ENCODE measurements at regions not wholly inside any gene's neighbourhood (a gene's known extent, or its start where the extent isn't known, plus 50 kb on each side); places are given as distances from the start of the nearest gene placed in this dataset.

GRCh38 chr1:143625886-143626285 is 345.9 kb downstream of the FAM72C start (continued):
- TF ChIP-seq, protein P1, sequence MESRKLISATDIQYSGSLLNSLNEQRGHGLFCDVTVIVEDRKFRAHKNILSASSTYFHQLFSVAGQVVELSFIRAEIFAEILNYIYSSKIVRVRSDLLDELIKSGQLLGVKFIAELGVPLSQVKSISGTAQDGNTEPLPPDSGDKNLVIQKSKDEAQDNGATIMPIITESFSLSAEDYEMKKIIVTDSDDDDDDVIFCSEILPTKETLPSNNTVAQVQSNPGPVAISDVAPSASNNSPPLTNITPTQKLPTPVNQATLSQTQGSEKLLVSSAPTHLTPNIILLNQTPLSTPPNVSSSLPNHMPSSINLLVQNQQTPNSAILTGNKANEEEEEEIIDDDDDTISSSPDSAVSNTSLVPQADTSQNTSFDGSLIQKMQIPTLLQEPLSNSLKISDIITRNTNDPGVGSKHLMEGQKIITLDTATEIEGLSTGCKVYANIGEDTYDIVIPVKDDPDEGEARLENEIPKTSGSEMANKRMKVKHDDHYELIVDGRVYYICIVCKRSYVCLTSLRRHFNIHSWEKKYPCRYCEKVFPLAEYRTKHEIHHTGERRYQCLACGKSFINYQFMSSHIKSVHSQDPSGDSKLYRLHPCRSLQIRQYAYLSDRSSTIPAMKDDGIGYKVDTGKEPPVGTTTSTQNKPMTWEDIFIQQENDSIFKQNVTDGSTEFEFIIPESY (IDR thresholded peaks at IDR 0.05; ENCODE audit: borderline replicate concordance, low read depth) = no peak
- no peak for TF ChIP-seq YY1 (IDR thresholded peaks at IDR 0.05; ENCODE audit: low read depth)
- TF ChIP-seq TEAD4 (IDR thresholded peaks at IDR 0.05; ENCODE audit: borderline replicate concordance, insufficient read depth) = no peak
- no peak for TF ChIP-seq EP300 (IDR thresholded peaks at IDR 0.05; ENCODE audit: borderline replicate concordance in 1 of 2, low read depth in 1 of 2, low read length in 1 of 2)
- TF ChIP-seq GABPA (IDR thresholded peaks at IDR 0.05; ENCODE audit: low read depth) = no peak
- TF ChIP-seq SIN3A (IDR thresholded peaks at IDR 0.05; ENCODE audit: borderline replicate concordance, low read depth, low read length) = no peak
- TF ChIP-seq TCF12 (IDR thresholded peaks at IDR 0.05) = no peak
- no peak for TF ChIP-seq RFX5 (IDR thresholded peaks at IDR 0.05; ENCODE audit: low read length)
- TF ChIP-seq RXRA (IDR thresholded peaks at IDR 0.05; ENCODE audit: borderline replicate concordance, low read depth) = no peak
- no peak for TF ChIP-seq NFIC (IDR thresholded peaks at IDR 0.05; ENCODE audit: borderline replicate concordance)
- TF ChIP-seq RAD21 (IDR thresholded peaks at IDR 0.05; ENCODE audit: low read length) = no peak

- Histone ChIP-seq H3F3A (replicated peaks; ENCODE audit: insufficient read depth) (no peaks in the 10 kb centered on the region), H3K4me1 (ENCODE audit: control insufficient read depth in 1 of 2, insufficient read depth in 2 of 2, low read depth in 1 of 2, low read length in 1 of 2) (no peaks in the 10 kb centered on the region), H3K9ac (no peak overlapping the region), H4K20me1 (ENCODE audit: insufficient read depth) (no peaks in the 10 kb centered on the region), H3K4me3 (ENCODE audit: low read depth in 2 of 2, low read length in 1 of 2) (no peak overlapping the region), H3K36me3 (replicated peaks in 1 of 2; ENCODE audit: control insufficient read depth in 1 of 2, insufficient read depth in 2 of 2, low read length in 1 of 2) (no peaks in the 10 kb centered on the region), H3K79me2 (ENCODE audit: insufficient read depth) (no peaks in the 10 kb centered on the region), H3K27ac (ENCODE audit: low read depth in 2 of 2, low read length in 1 of 2) (no peak overlapping the region), H3K4me2 (no peak overlapping the region), H2AFZ (ENCODE audit: low read depth) (no peak overlapping the region), H3K27me3 (ENCODE audit: insufficient read depth) (no peaks in the 10 kb centered on the region), H3K9me2 (no peaks in the 10 kb centered on the region), H3K9me3 (no peaks in the 10 kb centered on the region)
- TF ChIP-seq, protein P2, sequence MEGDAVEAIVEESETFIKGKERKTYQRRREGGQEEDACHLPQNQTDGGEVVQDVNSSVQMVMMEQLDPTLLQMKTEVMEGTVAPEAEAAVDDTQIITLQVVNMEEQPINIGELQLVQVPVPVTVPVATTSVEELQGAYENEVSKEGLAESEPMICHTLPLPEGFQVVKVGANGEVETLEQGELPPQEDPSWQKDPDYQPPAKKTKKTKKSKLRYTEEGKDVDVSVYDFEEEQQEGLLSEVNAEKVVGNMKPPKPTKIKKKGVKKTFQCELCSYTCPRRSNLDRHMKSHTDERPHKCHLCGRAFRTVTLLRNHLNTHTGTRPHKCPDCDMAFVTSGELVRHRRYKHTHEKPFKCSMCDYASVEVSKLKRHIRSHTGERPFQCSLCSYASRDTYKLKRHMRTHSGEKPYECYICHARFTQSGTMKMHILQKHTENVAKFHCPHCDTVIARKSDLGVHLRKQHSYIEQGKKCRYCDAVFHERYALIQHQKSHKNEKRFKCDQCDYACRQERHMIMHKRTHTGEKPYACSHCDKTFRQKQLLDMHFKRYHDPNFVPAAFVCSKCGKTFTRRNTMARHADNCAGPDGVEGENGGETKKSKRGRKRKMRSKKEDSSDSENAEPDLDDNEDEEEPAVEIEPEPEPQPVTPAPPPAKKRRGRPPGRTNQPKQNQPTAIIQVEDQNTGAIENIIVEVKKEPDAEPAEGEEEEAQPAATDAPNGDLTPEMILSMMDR (IDR thresholded peaks at IDR 0.05) = no peak
- no peak for TF ChIP-seq ELF1 (IDR thresholded peaks at IDR 0.05)
- TF ChIP-seq PBX3 (IDR thresholded peaks at IDR 0.05) = no peak
- TF ChIP-seq, protein P3, sequence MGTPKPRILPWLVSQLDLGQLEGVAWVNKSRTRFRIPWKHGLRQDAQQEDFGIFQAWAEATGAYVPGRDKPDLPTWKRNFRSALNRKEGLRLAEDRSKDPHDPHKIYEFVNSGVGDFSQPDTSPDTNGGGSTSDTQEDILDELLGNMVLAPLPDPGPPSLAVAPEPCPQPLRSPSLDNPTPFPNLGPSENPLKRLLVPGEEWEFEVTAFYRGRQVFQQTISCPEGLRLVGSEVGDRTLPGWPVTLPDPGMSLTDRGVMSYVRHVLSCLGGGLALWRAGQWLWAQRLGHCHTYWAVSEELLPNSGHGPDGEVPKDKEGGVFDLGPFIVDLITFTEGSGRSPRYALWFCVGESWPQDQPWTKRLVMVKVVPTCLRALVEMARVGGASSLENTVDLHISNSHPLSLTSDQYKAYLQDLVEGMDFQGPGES (IDR thresholded peaks at IDR 0.05; ENCODE audit: low read depth, low read length) = no peak
- no peak for TF ChIP-seq MEF2A (IDR thresholded peaks at IDR 0.05; ENCODE audit: borderline replicate concordance, low read depth)
- no peak for TF ChIP-seq TCF12 (IDR thresholded peaks at IDR 0.05)
- TF ChIP-seq GABPA (IDR thresholded peaks at IDR 0.05; ENCODE audit: low read depth) = no peak
- TF ChIP-seq EP300 (IDR thresholded peaks at IDR 0.05; ENCODE audit: borderline replicate concordance in 1 of 2, low read depth in 1 of 2, low read length in 1 of 2) = no peak
- TF ChIP-seq SIN3A (IDR thresholded peaks at IDR 0.05; ENCODE audit: borderline replicate concordance, low read depth, low read length) = no peak
- TF ChIP-seq RXRA (IDR thresholded peaks at IDR 0.05; ENCODE audit: borderline replicate concordance, low read depth) = no peak
- TF ChIP-seq RAD21 (IDR thresholded peaks at IDR 0.05; ENCODE audit: low read length) = no peak
- TF ChIP-seq, protein P4, sequence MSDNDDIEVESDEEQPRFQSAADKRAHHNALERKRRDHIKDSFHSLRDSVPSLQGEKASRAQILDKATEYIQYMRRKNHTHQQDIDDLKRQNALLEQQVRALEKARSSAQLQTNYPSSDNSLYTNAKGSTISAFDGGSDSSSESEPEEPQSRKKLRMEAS (IDR thresholded peaks at IDR 0.05; ENCODE audit: low read depth) = no peak
- TF ChIP-seq JUND (IDR thresholded peaks at IDR 0.05) = no peak
- TF ChIP-seq FOSL2 (IDR thresholded peaks at IDR 0.05; ENCODE audit: borderline replicate concordance, low read depth) = no peak
- 4% methylated on average over 8 of the region's 12 CpGs for WGBS (ENCODE audit: low lambda C conversion rate)
- no peak for DNase-seq
- ChIA-PET POLR2A (no interaction called here), CTCF (no interaction called here)
Measured at GRCh38 chr1:143619851-143620250, 351.9 kb downstream of the FAM72C start.
